HepG2 (cell line): ENCODE measurements at regions not wholly inside any gene's neighbourhood (a gene's known extent, or its start where the extent isn't known, plus 50 kb on each side); places are given as distances from the start of the nearest gene placed in this dataset.

Experiments used
- ATAC-seq: fragments of 200-7000 bp; cut with Tn5 transposase; 3 replicates; pipeline ENCODE4 v1.9.1; 2020; ENCODE audit warnings: mild to moderate bottlenecking, moderate library complexity
- BruUV-seq: library from RNA; stranded (reverse); fragments of 400-500 nt; replicated peaks from 2 replicates; lab custom pipeline; 2021; lab: Mats Ljungman, UMichigan
- CTCF ChIA-PET: fragments of 300-600 bp; formaldehyde crosslinking; extraction: SDS; loops from one replicate; lab custom pipeline; 2021; ENCODE audit warnings: low total read pairs, inconsistent platforms, low intra/inter-chr PET ratio; lab: Yijun Ruan, JAX
- POLR2A ChIA-PET: fragments of 350-600 bp; sonication (Branson Sonifier 250); formaldehyde crosslinking; loops from one replicate; lab custom pipeline; 2020; ENCODE audit warnings: antibody characterized with exemption, inconsistent platforms; lab: Yijun Ruan, JAX
- DNase-seq: peaks from one replicate; pipeline ENCODE4 v3.0.0-alpha.2; 2015; ENCODE audit warnings: low spot score
- FAIRE-seq: peaks from 3 replicates; lab custom pipeline; 2011; peaks lifted over from hg19 to GRCh38; lab: Jason Lieb, UNC
- H2AFZ ChIP-seq: one replicate; pipeline ENCODE4 v1.6.1; 2011; ENCODE audit warnings: low read length, inconsistent platforms
- H3K27ac ChIP-seq: fragments of 300-600 bp; 3 replicates; pipeline ENCODE4 v1.8.0; 2011; ENCODE audit warnings: mixed run types, mild to moderate bottlenecking, mixed read lengths, low read length, inconsistent platforms; ENCODE audit not compliant: insufficient read depth; ENCODE audit errors: extremely low read length
- H3K27me3 ChIP-seq, 2 experiments: fragments of 200-600 bp in 1 of 2; 2 replicates in 1 of 2; 3 replicates in 1 of 2; pipeline versions ENCODE4 v1.6.0 to v1.8.0; 2011; ENCODE audit warnings: low read length in 2 of 2, mild to moderate bottlenecking in 2 of 2, moderate library complexity in 2 of 2, inconsistent platforms in 1 of 2; ENCODE audit not compliant: insufficient read depth in 2 of 2, control insufficient read depth in 1 of 2
- H3K36me3 ChIP-seq, 2 experiments: fragments of 200-600 bp in 1 of 2; replicated peaks in 1 of 2; 2 replicates in 1 of 2; 3 replicates in 1 of 2; pipeline versions ENCODE4 v1.5.1 to v1.8.0; 2011; ENCODE audit warnings: low read length in 2 of 2, inconsistent platforms in 1 of 2; ENCODE audit not compliant: insufficient read depth in 2 of 2, control insufficient read depth in 1 of 2
- H3K4me1 ChIP-seq: 2 replicates; pipeline ENCODE4 v1.5.1; 2012; ENCODE audit warnings: low read length, inconsistent platforms; ENCODE audit not compliant: insufficient read depth
- H3K4me2 ChIP-seq: 2 replicates; pipeline ENCODE4 v1.6.0; 2011; ENCODE audit warnings: low read depth, low read length, inconsistent platforms
- H3K4me3 ChIP-seq, 3 experiments: fragments of 200-600 bp in 1 of 3; sonication (generic), shearing (Covaris generic) in 1 of 3; replicated peaks in 1 of 3; 2 replicates each; pipeline ENCODE4 v1.5.1; 2011 to 2016; ENCODE audit warnings: low read length in 3 of 3, inconsistent platforms in 2 of 3, low read depth in 2 of 3, mild to moderate bottlenecking in 2 of 3, control low read depth in 1 of 3, mixed read lengths in 1 of 3; ENCODE audit not compliant: insufficient read depth in 1 of 3
- H3K79me2 ChIP-seq: one replicate; pipeline ENCODE4 v1.6.1; 2011; ENCODE audit warnings: low read length, inconsistent platforms; ENCODE audit not compliant: insufficient read depth
- H3K9ac ChIP-seq: 2 replicates; pipeline ENCODE4 v1.6.0; 2011; ENCODE audit warnings: mild to moderate bottlenecking, low read depth, low read length, inconsistent platforms; ENCODE audit not compliant: insufficient read depth
- H3K9me3 ChIP-seq: 2 replicates; pipeline ENCODE4 v1.5.1; 2012; ENCODE audit warnings: mild to moderate bottlenecking, low read length
- H4K20me1 ChIP-seq: 2 replicates; pipeline ENCODE4 v1.6.0; 2011; ENCODE audit warnings: inconsistent platforms, mild to moderate bottlenecking, low read length, moderate library complexity; ENCODE audit not compliant: insufficient read depth
- HNRNPH1 ChIP-seq: fragments of 200-400 bp; formaldehyde crosslinking; optimal IDR thresholded peaks from 2 replicates; pipeline ENCODE3; 2017; ENCODE audit warnings: mild to moderate bottlenecking, low read depth, low read length
- KLF12 ChIP-seq: sonication (generic); formaldehyde crosslinking; IDR thresholded peaks from 2 replicates; pipeline ENCODE4 v1.4.0; 2020; ENCODE audit warnings: missing genetic modification reagents, borderline replicate concordance
- NR2C2 ChIP-seq: sonication (generic); formaldehyde crosslinking; IDR thresholded peaks from 2 replicates; pipeline ENCODE4 v1.4.0; 2020; ENCODE audit warnings: missing genetic modification reagents, mild to moderate bottlenecking, moderate library complexity, borderline replicate concordance
- PATZ1 ChIP-seq: sonication (generic); formaldehyde crosslinking; IDR thresholded peaks from 2 replicates; pipeline ENCODE4 v1.4.0; 2020; ENCODE audit warnings: missing genetic modification reagents
- TBP ChIP-seq: sonication (generic); formaldehyde crosslinking; IDR thresholded peaks from 2 replicates; pipeline ENCODE4 v1.5.0; 2020; ENCODE audit warnings: missing genetic modification reagents
- WIZ ChIP-seq: sonication (generic); formaldehyde crosslinking; IDR thresholded peaks from 2 replicates; pipeline ENCODE4 v1.5.1; 2020; ENCODE audit warnings: mild to moderate bottlenecking, missing genetic modification reagents
- ZNF143 ChIP-seq: sonication (generic); formaldehyde crosslinking; IDR thresholded peaks from 2 replicates; pipeline ENCODE4 v1.4.0; 2020; ENCODE audit warnings: missing genetic modification reagents
- WGBS: methylation state at CpG from one replicate; pipeline ENCODE4 v1.1.6; 2017; ENCODE audit warnings: low lambda C conversion rate; 5-methylcytosine and 5-hydroxymethylcytosine counted together
- in situ Hi-C: cut with HindIII; loops from 2 replicates; pipeline ENCODE4 v1.10.0; 2017; ENCODE audit warnings: low pct_unique_long_range_greater_than_20kb; ENCODE audit not compliant: extremely low pct_ligation_motif_present
- intact Hi-C: fragments of 100-400 bp; cut with micrococcal nuclease; formaldehyde crosslinking; loops from one replicate; pipeline ENCODE4 v1.10.0; 2022; ENCODE audit not compliant: unreplicated experiment
- TF ChIP-seq, protein P1 (sequence below): sonication (generic); formaldehyde crosslinking; IDR thresholded peaks from 2 replicates; pipeline ENCODE4 v1.4.0; 2020; ENCODE audit warnings: missing genetic modification reagents
- TF ChIP-seq, protein P2 (sequence below): sonication (generic); formaldehyde crosslinking; IDR thresholded peaks from 2 replicates; pipeline ENCODE4 v1.4.0; 2020; ENCODE audit warnings: mild to moderate bottlenecking, missing genetic modification reagents
- TF ChIP-seq, protein P3 (sequence below): conservative IDR thresholded peaks from 2 replicates; pipeline ENCODE4 v1.6.1; 2018; ENCODE audit warnings: missing genetic modification reagents

- Histone ChIP-seq H2AFZ (no peak overlapping the region), H4K20me1 (no peaks in the 10 kb centered on the region), H3K4me1 (no peaks in the 10 kb centered on the region), H3K4me3 (no peak overlapping the region), H3K36me3 (no peaks in the 10 kb centered on the region), H3K4me2 (no peak overlapping the region), H3K27me3 (peaks cover 0 to 13% of the 10 kb centered on the region in 2 experiments; a peak in 2 of 5 replicates), H3K27ac (no peak overlapping the region), H3K79me2 (no peaks in the 10 kb centered on the region), H3K9me3 (no peaks in the 10 kb centered on the region), H3K9ac (no peak overlapping the region)
- DNase-seq (no peak), FAIRE-seq (no peak), ATAC-seq (no peak)
- POLR2A ChIA-PET = no interaction called here
- BruUV-seq = no TSS peak
- CTCF ChIA-PET = no interaction called here
- intact Hi-C loops = no loop called here
- in situ Hi-C loops = no loop called here
- TF ChIP-seq KLF12 (CRISPR knock-in tag) = no peak
- TF ChIP-seq NR2C2 = no peak
- TF ChIP-seq HNRNPH1 = no peak
- no peak for TF ChIP-seq PATZ1 (CRISPR knock-in tag)
- TF ChIP-seq, protein P1, sequence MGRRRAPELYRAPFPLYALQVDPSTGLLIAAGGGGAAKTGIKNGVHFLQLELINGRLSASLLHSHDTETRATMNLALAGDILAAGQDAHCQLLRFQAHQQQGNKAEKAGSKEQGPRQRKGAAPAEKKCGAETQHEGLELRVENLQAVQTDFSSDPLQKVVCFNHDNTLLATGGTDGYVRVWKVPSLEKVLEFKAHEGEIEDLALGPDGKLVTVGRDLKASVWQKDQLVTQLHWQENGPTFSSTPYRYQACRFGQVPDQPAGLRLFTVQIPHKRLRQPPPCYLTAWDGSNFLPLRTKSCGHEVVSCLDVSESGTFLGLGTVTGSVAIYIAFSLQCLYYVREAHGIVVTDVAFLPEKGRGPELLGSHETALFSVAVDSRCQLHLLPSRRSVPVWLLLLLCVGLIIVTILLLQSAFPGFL (CRISPR knock-in tag) = no peak
- TF ChIP-seq WIZ (CRISPR knock-in tag) = no peak
- TF ChIP-seq, protein P2, sequence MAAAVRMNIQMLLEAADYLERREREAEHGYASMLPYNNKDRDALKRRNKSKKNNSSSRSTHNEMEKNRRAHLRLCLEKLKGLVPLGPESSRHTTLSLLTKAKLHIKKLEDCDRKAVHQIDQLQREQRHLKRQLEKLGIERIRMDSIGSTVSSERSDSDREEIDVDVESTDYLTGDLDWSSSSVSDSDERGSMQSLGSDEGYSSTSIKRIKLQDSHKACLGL = no peak
- TF ChIP-seq, protein P3, sequence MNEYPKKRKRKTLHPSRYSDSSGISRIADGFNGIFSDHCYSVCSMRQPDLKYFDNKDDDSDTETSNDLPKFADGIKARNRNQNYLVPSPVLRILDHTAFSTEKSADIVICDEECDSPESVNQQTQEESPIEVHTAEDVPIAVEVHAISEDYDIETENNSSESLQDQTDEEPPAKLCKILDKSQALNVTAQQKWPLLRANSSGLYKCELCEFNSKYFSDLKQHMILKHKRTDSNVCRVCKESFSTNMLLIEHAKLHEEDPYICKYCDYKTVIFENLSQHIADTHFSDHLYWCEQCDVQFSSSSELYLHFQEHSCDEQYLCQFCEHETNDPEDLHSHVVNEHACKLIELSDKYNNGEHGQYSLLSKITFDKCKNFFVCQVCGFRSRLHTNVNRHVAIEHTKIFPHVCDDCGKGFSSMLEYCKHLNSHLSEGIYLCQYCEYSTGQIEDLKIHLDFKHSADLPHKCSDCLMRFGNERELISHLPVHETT (CRISPR knock-in tag) = no peak
- TF ChIP-seq ZNF143 = no peak
- no peak for TF ChIP-seq TBP (CRISPR knock-in tag)
- WGBS = 0% methylated on average over 3 of the region's 3 CpGs
Observed at GRCh38 chr10:4710858-4711257, 115.1 kb upstream of the AKR1E2 start.
